GM12878 (cell line): ENCODE measurements at regions not wholly inside any gene's neighbourhood (a gene's known extent, or its start where the extent isn't known, plus 50 kb on each side); places are given as distances from the start of the nearest gene placed in this dataset.

Source experiments
- BACH1 ChIP-seq: fragments of 450-650 bp; IDR thresholded peaks from 2 replicates; pipeline ENCODE4 v1.6.1; 2017; ENCODE audit warnings: mild to moderate bottlenecking, borderline replicate concordance
- CREB1 ChIP-seq: IDR thresholded peaks from 2 replicates; pipeline ENCODE4 v1.6.1; 2012; ENCODE audit warnings: low read depth, mild to moderate bottlenecking, inconsistent platforms
- FOS ChIP-seq: IDR thresholded peaks from 3 replicates; pipeline ENCODE4 v1.6.1; 2011; ENCODE audit warnings: borderline replicate concordance; ENCODE audit not compliant: insufficient read length; ENCODE audit errors: extremely low read depth
- GABPA ChIP-seq: IDR thresholded peaks from 2 replicates; pipeline ENCODE4 v1.6.1; 2014; ENCODE audit warnings: antibody characterized with exemption, low read depth, mild to moderate bottlenecking, inconsistent platforms
- HDAC6 ChIP-seq: fragments of 200-600 bp; sonication (generic); IDR thresholded peaks from one replicate; pipeline ENCODE4 v1.8.0; 2017; ENCODE audit warnings: antibody characterized with exemption; ENCODE audit not compliant: unreplicated experiment
- JUND ChIP-seq: IDR thresholded peaks from 2 replicates; pipeline ENCODE4 v1.6.1; 2012; ENCODE audit warnings: low read depth, mild to moderate bottlenecking, low read length, improper control_type of control experiment, moderate library complexity
- NFYB ChIP-seq: IDR thresholded peaks from 2 replicates; pipeline ENCODE4 v1.6.1; 2011; ENCODE audit warnings: low read depth, mild to moderate bottlenecking, low read length, improper control_type of control experiment, moderate library complexity; ENCODE audit not compliant: insufficient read depth
- POLR2A ChIP-seq: IDR thresholded peaks from 2 replicates; pipeline ENCODE4 v1.6.1; 2011; ENCODE audit warnings: low read depth, mild to moderate bottlenecking, low read length
- RFX5 ChIP-seq: IDR thresholded peaks from 2 replicates; pipeline ENCODE4 v1.6.1; 2011; ENCODE audit warnings: low read depth, low read length, improper control_type of control experiment
- SIN3A ChIP-seq: IDR thresholded peaks from 2 replicates; pipeline ENCODE4 v1.6.1; 2012; ENCODE audit warnings: low read depth, low read length, improper control_type of control experiment
- TCF3 ChIP-seq: IDR thresholded peaks from 2 replicates; pipeline ENCODE4 v1.6.1; 2012; ENCODE audit warnings: low read depth, mild to moderate bottlenecking, low read length, borderline replicate concordance; ENCODE audit not compliant: insufficient read depth
- ZSCAN29 ChIP-seq: fragments of 450-650 bp; IDR thresholded peaks from 2 replicates; pipeline ENCODE4 v1.6.1; 2017; ENCODE audit warnings: mild to moderate bottlenecking, moderate library complexity
- TF ChIP-seq, protein P1 (sequence below), 3 experiments: IDR thresholded peaks in 2 of 3; conservative IDR thresholded peaks in 1 of 3; 2 replicates each; pipeline ENCODE4 v1.5.1; 2011; ENCODE audit warnings: low read depth in 3 of 3, low read length in 3 of 3, mild to moderate bottlenecking in 3 of 3, control low read depth in 2 of 3, moderate library complexity in 2 of 3, inconsistent platforms in 1 of 3, mixed read lengths in 1 of 3; ENCODE audit not compliant: control insufficient read depth in 2 of 3, insufficient read depth in 1 of 3; ENCODE audit errors: extremely low read depth in 1 of 3
- TF ChIP-seq, protein P2 (sequence below): fragments of 450-650 bp; IDR thresholded peaks from 2 replicates; pipeline ENCODE4 v1.6.1; 2016; ENCODE audit warnings: mild to moderate bottlenecking

DNA sequence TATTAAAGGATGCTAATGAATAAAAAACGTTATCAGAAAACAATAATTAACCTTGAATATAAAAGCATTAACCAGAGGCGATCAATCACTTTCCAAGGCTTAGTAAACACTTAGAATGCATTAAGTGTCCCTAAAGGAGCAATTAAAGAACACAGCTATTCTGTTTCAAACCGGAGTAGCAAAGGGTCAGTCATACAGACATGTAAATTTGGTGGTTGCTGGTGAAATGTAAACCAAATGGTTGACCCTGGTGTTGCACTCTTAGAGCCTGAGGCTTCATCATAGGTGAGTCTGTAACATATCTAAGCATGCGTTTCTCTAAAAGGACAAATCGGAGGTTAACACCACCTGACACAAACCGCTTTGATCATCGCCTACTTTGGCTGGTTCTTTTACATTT, 1280.1 kb downstream of the TYW1 start:
- no peak for TF ChIP-seq GABPA
- TF ChIP-seq, protein P1, sequence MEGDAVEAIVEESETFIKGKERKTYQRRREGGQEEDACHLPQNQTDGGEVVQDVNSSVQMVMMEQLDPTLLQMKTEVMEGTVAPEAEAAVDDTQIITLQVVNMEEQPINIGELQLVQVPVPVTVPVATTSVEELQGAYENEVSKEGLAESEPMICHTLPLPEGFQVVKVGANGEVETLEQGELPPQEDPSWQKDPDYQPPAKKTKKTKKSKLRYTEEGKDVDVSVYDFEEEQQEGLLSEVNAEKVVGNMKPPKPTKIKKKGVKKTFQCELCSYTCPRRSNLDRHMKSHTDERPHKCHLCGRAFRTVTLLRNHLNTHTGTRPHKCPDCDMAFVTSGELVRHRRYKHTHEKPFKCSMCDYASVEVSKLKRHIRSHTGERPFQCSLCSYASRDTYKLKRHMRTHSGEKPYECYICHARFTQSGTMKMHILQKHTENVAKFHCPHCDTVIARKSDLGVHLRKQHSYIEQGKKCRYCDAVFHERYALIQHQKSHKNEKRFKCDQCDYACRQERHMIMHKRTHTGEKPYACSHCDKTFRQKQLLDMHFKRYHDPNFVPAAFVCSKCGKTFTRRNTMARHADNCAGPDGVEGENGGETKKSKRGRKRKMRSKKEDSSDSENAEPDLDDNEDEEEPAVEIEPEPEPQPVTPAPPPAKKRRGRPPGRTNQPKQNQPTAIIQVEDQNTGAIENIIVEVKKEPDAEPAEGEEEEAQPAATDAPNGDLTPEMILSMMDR (IDR thresholded peaks at IDR 0.05 in 2 of 3, conservative IDR thresholded peaks at IDR 0.05 in 1 of 3; ENCODE audit: control insufficient read depth in 2 of 3, extremely low read depth in 1 of 3, insufficient read depth in 1 of 3, low read depth in 3 of 3, low read length in 3 of 3) = no peak
- TF ChIP-seq FOS = no peak
- no peak for TF ChIP-seq NFYB
- TF ChIP-seq, protein P2, sequence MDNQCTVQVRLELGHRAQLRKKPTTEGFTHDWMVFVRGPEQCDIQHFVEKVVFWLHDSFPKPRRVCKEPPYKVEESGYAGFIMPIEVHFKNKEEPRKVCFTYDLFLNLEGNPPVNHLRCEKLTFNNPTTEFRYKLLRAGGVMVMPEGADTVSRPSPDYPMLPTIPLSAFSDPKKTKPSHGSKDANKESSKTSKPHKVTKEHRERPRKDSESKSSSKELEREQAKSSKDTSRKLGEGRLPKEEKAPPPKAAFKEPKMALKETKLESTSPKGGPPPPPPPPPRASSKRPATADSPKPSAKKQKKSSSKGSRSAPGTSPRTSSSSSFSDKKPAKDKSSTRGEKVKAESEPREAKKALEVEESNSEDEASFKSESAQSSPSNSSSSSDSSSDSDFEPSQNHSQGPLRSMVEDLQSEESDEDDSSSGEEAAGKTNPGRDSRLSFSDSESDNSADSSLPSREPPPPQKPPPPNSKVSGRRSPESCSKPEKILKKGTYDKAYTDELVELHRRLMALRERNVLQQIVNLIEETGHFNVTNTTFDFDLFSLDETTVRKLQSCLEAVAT = no peak
- no peak for TF ChIP-seq ZSCAN29
- TF ChIP-seq POLR2A = no peak
- no peak for TF ChIP-seq RFX5
- TF ChIP-seq TCF3 = no peak
- no peak for TF ChIP-seq SIN3A
- TF ChIP-seq JUND = no peak
- no peak for TF ChIP-seq HDAC6
- no peak for TF ChIP-seq BACH1
- TF ChIP-seq CREB1 = no peak
